ENCODE measurements at regions not wholly inside any gene's neighbourhood (a gene's known extent, or its start where the extent isn't known, plus 50 kb on each side); places are given as distances from the start of the nearest gene placed in this dataset.

GRCh38 chr12:85369365-85370154, 89.5 kb downstream of the ALX1 start:
- no peaks in the 10 kb centered on the region for H3K9me3 ChIP-seq (replicated peaks; ENCODE audit: control insufficient read depth, insufficient read depth, low read depth, low read length)
- no peaks in the 10 kb centered on the region for H3K79me2 ChIP-seq (ENCODE audit: control insufficient read depth, insufficient read depth, low read length)
- ATAC-seq (no peak), FAIRE-seq (no peak), DNase-seq (ENCODE audit: extremely low read depth in 1 of 4, low spot score in 3 of 4) (no peak)
- H3K36me3 ChIP-seq (ENCODE audit: control insufficient read depth, insufficient read depth, low read length): no peaks in the 10 kb centered on the region
- BruUV-seq (replicated peaks): no TSS peak
- CTCF ChIA-PET (ENCODE audit: low intra/inter-chr PET ratio): no interaction called here
- in situ Hi-C loops (cut with MboI) (no loop called here), intact Hi-C loops (cut with micrococcal nuclease) (no loop called here)
- H4K20me1 ChIP-seq (replicated peaks; ENCODE audit: control insufficient read depth, insufficient read depth, low read length): no peaks in the 10 kb centered on the region
- H3K4me1 ChIP-seq (replicated peaks in 1 of 2; ENCODE audit: control insufficient read depth in 2 of 2, insufficient read depth in 2 of 2, low read length in 2 of 2): no peaks in the 10 kb centered on the region
- no peak overlapping the region for H3K4me3 ChIP-seq
- no peak overlapping the region for H2AFZ ChIP-seq (ENCODE audit: low read depth, low read length)
- no peak overlapping the region for H3K9ac ChIP-seq (ENCODE audit: insufficient read depth in 1 of 2, low read depth in 2 of 2, low read length in 2 of 2)
- 0% methylated on average over 4 of the region's 4 CpGs for WGBS (ENCODE audit: insufficient coverage, low coverage, missing lambda C conversion rate)
- POLR2A ChIA-PET: no interaction called here
- TF ChIP-seq BCLAF1 (IDR thresholded peaks at IDR 0.05; ENCODE audit: borderline replicate concordance in 1 of 2, control insufficient read depth in 1 of 2, low read depth in 2 of 2, low read length in 1 of 2): no peak
- no peak for TF ChIP-seq NEUROD1 (IDR thresholded peaks at IDR 0.05; ENCODE audit: borderline replicate concordance, low read depth, low read length, partially characterized antibody)
- TF ChIP-seq PPARD (CRISPR knock-in tag; IDR thresholded peaks at IDR 0.05): no peak
- TF ChIP-seq U2AF1 (optimal IDR thresholded peaks at IDR 0.05; ENCODE audit: low read depth, low read length): no peak
- no peak for TF ChIP-seq ZBTB17 (CRISPR knock-in tag; IDR thresholded peaks at IDR 0.05)
- no peak for TF ChIP-seq MNT (conservative IDR thresholded peaks at IDR 0.05)
- TF ChIP-seq ERF (CRISPR knock-in tag; IDR thresholded peaks at IDR 0.05): no peak
- no peak for TF ChIP-seq ZNF174 (CRISPR knock-in tag; IDR thresholded peaks at IDR 0.05)
- TF ChIP-seq MTA1 (IDR thresholded peaks at IDR 0.05; ENCODE audit: borderline replicate concordance): no peak
- TF ChIP-seq C11orf30 (IDR thresholded peaks at IDR 0.05; ENCODE audit: low read depth): no peak
- no peak for TF ChIP-seq MCM5 (IDR thresholded peaks at IDR 0.05; ENCODE audit: low read depth)
- no peak for TF ChIP-seq ZNF785 (CRISPR knock-in tag; IDR thresholded peaks at IDR 0.05)
- TF ChIP-seq ELF2 (CRISPR knock-in tag; IDR thresholded peaks at IDR 0.05): no peak
- no peak for TF ChIP-seq ZKSCAN8 (CRISPR knock-in tag; IDR thresholded peaks at IDR 0.05)
- TF ChIP-seq SMAD4 (CRISPR knock-in tag; conservative IDR thresholded peaks at IDR 0.05): no peak
- no peak overlapping the region for H3K4me2 ChIP-seq (ENCODE audit: insufficient read depth, low read length)
- H3K9me1 ChIP-seq (ENCODE audit: control insufficient read depth, insufficient read depth, low read length): no peaks in the 10 kb centered on the region
- no peaks in the 10 kb centered on the region for H3K27me3 ChIP-seq (ENCODE audit: control insufficient read depth in 2 of 2, insufficient read depth in 2 of 2, low read length in 2 of 2)
- no peak overlapping the region for H3K27ac ChIP-seq (ENCODE audit: extremely low read depth, low read depth, low read length)

Data from K562 (cell line).